HepG2 (cell line): ENCODE measurements at regions not wholly inside any gene's neighbourhood (a gene's known extent, or its start where the extent isn't known, plus 50 kb on each side); places are given as distances from the start of the nearest gene placed in this dataset.

Source experiments
- ATAC-seq: fragments of 200-7000 bp; cut with Tn5 transposase; 3 replicates; pipeline ENCODE4 v1.9.1; 2020; ENCODE audit warnings: mild to moderate bottlenecking, moderate library complexity
- BruUV-seq: library from RNA; stranded (reverse); fragments of 400-500 nt; replicated peaks from 2 replicates; lab custom pipeline; 2021; lab: Mats Ljungman, UMichigan
- CTCF ChIA-PET: fragments of 300-600 bp; formaldehyde crosslinking; extraction: SDS; loops from one replicate; lab custom pipeline; 2021; ENCODE audit warnings: low total read pairs, inconsistent platforms, low intra/inter-chr PET ratio; lab: Yijun Ruan, JAX
- POLR2A ChIA-PET: fragments of 350-600 bp; sonication (Branson Sonifier 250); formaldehyde crosslinking; loops from one replicate; lab custom pipeline; 2020; ENCODE audit warnings: antibody characterized with exemption, inconsistent platforms; lab: Yijun Ruan, JAX
- DNase-seq: peaks from one replicate; pipeline ENCODE4 v3.0.0-alpha.2; 2015; ENCODE audit warnings: low spot score
- FAIRE-seq: peaks from 3 replicates; lab custom pipeline; 2011; peaks lifted over from hg19 to GRCh38; lab: Jason Lieb, UNC
- H2AFZ ChIP-seq: one replicate; pipeline ENCODE4 v1.6.1; 2011; ENCODE audit warnings: low read length, inconsistent platforms
- H3K27ac ChIP-seq: fragments of 300-600 bp; 3 replicates; pipeline ENCODE4 v1.8.0; 2011; ENCODE audit warnings: mixed run types, mild to moderate bottlenecking, mixed read lengths, low read length, inconsistent platforms; ENCODE audit not compliant: insufficient read depth; ENCODE audit errors: extremely low read length
- H3K27me3 ChIP-seq, 2 experiments: fragments of 200-600 bp in 1 of 2; 2 replicates in 1 of 2; 3 replicates in 1 of 2; pipeline versions ENCODE4 v1.6.0 to v1.8.0; 2011; ENCODE audit warnings: low read length in 2 of 2, mild to moderate bottlenecking in 2 of 2, moderate library complexity in 2 of 2, inconsistent platforms in 1 of 2; ENCODE audit not compliant: insufficient read depth in 2 of 2, control insufficient read depth in 1 of 2
- H3K36me3 ChIP-seq, 2 experiments: fragments of 200-600 bp in 1 of 2; replicated peaks in 1 of 2; 2 replicates in 1 of 2; 3 replicates in 1 of 2; pipeline versions ENCODE4 v1.5.1 to v1.8.0; 2011; ENCODE audit warnings: low read length in 2 of 2, inconsistent platforms in 1 of 2; ENCODE audit not compliant: insufficient read depth in 2 of 2, control insufficient read depth in 1 of 2
- H3K4me1 ChIP-seq: 2 replicates; pipeline ENCODE4 v1.5.1; 2012; ENCODE audit warnings: low read length, inconsistent platforms; ENCODE audit not compliant: insufficient read depth
- H3K4me2 ChIP-seq: 2 replicates; pipeline ENCODE4 v1.6.0; 2011; ENCODE audit warnings: low read depth, low read length, inconsistent platforms
- H3K4me3 ChIP-seq, 3 experiments: fragments of 200-600 bp in 1 of 3; sonication (generic), shearing (Covaris generic) in 1 of 3; replicated peaks in 1 of 3; 2 replicates each; pipeline ENCODE4 v1.5.1; 2011 to 2016; ENCODE audit warnings: low read length in 3 of 3, inconsistent platforms in 2 of 3, low read depth in 2 of 3, mild to moderate bottlenecking in 2 of 3, control low read depth in 1 of 3, mixed read lengths in 1 of 3; ENCODE audit not compliant: insufficient read depth in 1 of 3
- H3K79me2 ChIP-seq: one replicate; pipeline ENCODE4 v1.6.1; 2011; ENCODE audit warnings: low read length, inconsistent platforms; ENCODE audit not compliant: insufficient read depth
- H3K9ac ChIP-seq: 2 replicates; pipeline ENCODE4 v1.6.0; 2011; ENCODE audit warnings: mild to moderate bottlenecking, low read depth, low read length, inconsistent platforms; ENCODE audit not compliant: insufficient read depth
- H3K9me3 ChIP-seq: 2 replicates; pipeline ENCODE4 v1.5.1; 2012; ENCODE audit warnings: mild to moderate bottlenecking, low read length
- H4K20me1 ChIP-seq: 2 replicates; pipeline ENCODE4 v1.6.0; 2011; ENCODE audit warnings: inconsistent platforms, mild to moderate bottlenecking, low read length, moderate library complexity; ENCODE audit not compliant: insufficient read depth
- HDAC6 ChIP-seq: fragments of 200-600 bp; sonication (generic); IDR thresholded peaks from 2 replicates; pipeline ENCODE4 v1.7.0; 2017; ENCODE audit warnings: mild to moderate bottlenecking, antibody characterized with exemption, low read length, low read depth
- IKZF1 ChIP-seq: fragments of 450-650 bp; IDR thresholded peaks from 2 replicates; pipeline ENCODE4 v1.7.1; 2016
- MEIS1 ChIP-seq: sonication (generic); formaldehyde crosslinking; IDR thresholded peaks from 2 replicates; pipeline ENCODE4 v1.9.0; 2021; ENCODE audit warnings: mild to moderate bottlenecking, missing genetic modification reagents, moderate library complexity, borderline replicate concordance
- NPAS2 ChIP-seq: sonication (generic); formaldehyde crosslinking; IDR thresholded peaks from 2 replicates; pipeline ENCODE4 v1.8.0; 2022; ENCODE audit warnings: mild to moderate bottlenecking, missing genetic modification reagents, borderline replicate concordance
- RBM39 ChIP-seq: fragments of 200-400 bp; formaldehyde crosslinking; IDR thresholded peaks from one replicate; pipeline ENCODE4 v1.6.1; 2018; ENCODE audit warnings: antibody characterized with exemption, mild to moderate bottlenecking, low read depth, low read length; ENCODE audit not compliant: poor library complexity, severe bottlenecking
- SNAPC2 ChIP-seq: sonication (generic); formaldehyde crosslinking; IDR thresholded peaks from 2 replicates; pipeline ENCODE4 v1.8.1; 2022; ENCODE audit warnings: mild to moderate bottlenecking, missing genetic modification reagents
- ZNF513 ChIP-seq: sonication (generic); formaldehyde crosslinking; conservative IDR thresholded peaks from 2 replicates; pipeline ENCODE4 v1.5.0; 2020; ENCODE audit warnings: missing genetic modification reagents
- ZNF704 ChIP-seq: sonication (generic); formaldehyde crosslinking; IDR thresholded peaks from 2 replicates; pipeline ENCODE4 v1.8.1; 2023; ENCODE audit warnings: mild to moderate bottlenecking, inconsistent platforms, moderate library complexity, missing genetic modification reagents, borderline replicate concordance
- WGBS: methylation state at CpG from one replicate; pipeline ENCODE4 v1.1.6; 2017; ENCODE audit warnings: low lambda C conversion rate; 5-methylcytosine and 5-hydroxymethylcytosine counted together
- in situ Hi-C: cut with HindIII; loops from 2 replicates; pipeline ENCODE4 v1.10.0; 2017; ENCODE audit warnings: low pct_unique_long_range_greater_than_20kb; ENCODE audit not compliant: extremely low pct_ligation_motif_present
- intact Hi-C: fragments of 100-400 bp; cut with micrococcal nuclease; formaldehyde crosslinking; loops from one replicate; pipeline ENCODE4 v1.10.0; 2022; ENCODE audit not compliant: unreplicated experiment

- Histone ChIP-seq H3K9ac (no peak overlapping the region), H3K79me2 (no peaks in the 10 kb centered on the region), H2AFZ (no peak overlapping the region), H4K20me1 (no peaks in the 10 kb centered on the region), H3K27ac (no peak overlapping the region), H3K27me3 (no peaks in the 10 kb centered on the region), H3K36me3 (no peaks in the 10 kb centered on the region), H3K4me2 (no peak overlapping the region), H3K4me3 (no peak overlapping the region), H3K9me3 (no peaks in the 10 kb centered on the region), H3K4me1 (peaks cover 24% of the 10 kb centered on the region)
- ChIA-PET CTCF (no interaction called here), POLR2A (no interaction called here)
- 80% methylated on average over 4 of the region's 4 CpGs for WGBS
- in situ Hi-C loops, result no loop called here
- intact Hi-C loops, result no loop called here
- TF ChIP-seq NPAS2 (CRISPR knock-in tag) (no peak), HDAC6 (no peak), ZNF704 (CRISPR knock-in tag) (no peak), MEIS1 (CRISPR knock-in tag) (no peak), IKZF1 (no peak), SNAPC2 (CRISPR knock-in tag) (no peak), ZNF513 (CRISPR knock-in tag) (no peak), RBM39 (no peak)
- BruUV-seq, result no TSS peak
- FAIRE-seq, result no peak
- no peak for DNase-seq
- ATAC-seq, result no peak
These were observed 287.6 kb upstream of the C2CD4B start for GRCh38 chr15:62452667-62453066.
